ENCODE measurements at regions not wholly inside any gene's neighbourhood (a gene's known extent, or its start where the extent isn't known, plus 50 kb on each side); places are given as distances from the start of the nearest gene placed in this dataset.

- TF ChIP-seq, protein P1, sequence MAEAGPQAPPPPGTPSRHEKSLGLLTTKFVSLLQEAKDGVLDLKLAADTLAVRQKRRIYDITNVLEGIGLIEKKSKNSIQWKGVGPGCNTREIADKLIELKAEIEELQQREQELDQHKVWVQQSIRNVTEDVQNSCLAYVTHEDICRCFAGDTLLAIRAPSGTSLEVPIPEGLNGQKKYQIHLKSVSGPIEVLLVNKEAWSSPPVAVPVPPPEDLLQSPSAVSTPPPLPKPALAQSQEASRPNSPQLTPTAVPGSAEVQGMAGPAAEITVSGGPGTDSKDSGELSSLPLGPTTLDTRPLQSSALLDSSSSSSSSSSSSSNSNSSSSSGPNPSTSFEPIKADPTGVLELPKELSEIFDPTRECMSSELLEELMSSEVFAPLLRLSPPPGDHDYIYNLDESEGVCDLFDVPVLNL (IDR thresholded peaks at IDR 0.05; ENCODE audit: low read depth, low read length), result no peak
Observed at GRCh38 chr10:111545861-111546605, 469.2 kb downstream of the ADRA2A start (continued).

DNA sequence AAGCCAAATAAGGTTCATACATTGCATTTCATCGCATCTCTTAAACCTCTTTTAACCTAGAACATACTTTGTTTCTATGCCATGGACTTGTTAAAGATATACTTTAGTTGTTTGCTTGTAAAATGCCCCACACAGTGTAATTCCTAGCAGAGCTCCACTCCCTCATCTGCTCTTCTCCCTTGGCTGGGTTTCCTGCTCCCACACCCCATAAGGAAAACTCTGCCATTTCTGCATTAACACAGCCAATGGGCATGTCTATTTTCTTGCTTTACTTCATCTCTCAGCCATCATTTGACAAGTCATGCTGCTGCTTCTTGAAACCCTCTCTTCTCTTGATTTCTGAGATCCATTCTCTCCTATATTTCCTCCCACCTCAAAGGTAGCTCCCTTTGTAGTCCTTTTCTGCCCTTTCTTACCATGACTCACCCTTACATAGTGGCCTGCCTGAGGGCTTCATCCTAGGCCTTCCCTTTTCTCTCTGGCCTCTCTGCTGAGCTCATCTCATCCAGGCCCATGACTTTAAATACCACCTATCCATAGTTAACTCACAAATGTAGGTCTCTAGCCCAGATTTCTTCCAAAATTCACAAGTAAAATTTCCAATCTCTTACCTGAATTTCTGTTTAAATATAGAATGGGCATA lies 471.4 kb downstream of the ADRA2A start:
- TF ChIP-seq CBX3 (IDR thresholded peaks at IDR 0.05; ENCODE audit: borderline replicate concordance, low read depth), result no peak
- no peak for TF ChIP-seq RFX5 (IDR thresholded peaks at IDR 0.05; ENCODE audit: low read depth, low read length)
- no peak for TF ChIP-seq RBBP5 (conservative IDR thresholded peaks at IDR 0.05)
- no peak for TF ChIP-seq NRF1 (conservative IDR thresholded peaks at IDR 0.05; ENCODE audit: low read depth, low read length)
- no peak for TF ChIP-seq ZNF274 (IDR thresholded peaks at IDR 0.05; ENCODE audit: insufficient read depth, insufficient read length)
- TF ChIP-seq IRF4 (IDR thresholded peaks at IDR 0.05; ENCODE audit: low read depth, low read length), result no peak
- no peak for TF ChIP-seq CHD1 (IDR thresholded peaks at IDR 0.05; ENCODE audit: low read depth, low read length)
- TF ChIP-seq, protein P2, sequence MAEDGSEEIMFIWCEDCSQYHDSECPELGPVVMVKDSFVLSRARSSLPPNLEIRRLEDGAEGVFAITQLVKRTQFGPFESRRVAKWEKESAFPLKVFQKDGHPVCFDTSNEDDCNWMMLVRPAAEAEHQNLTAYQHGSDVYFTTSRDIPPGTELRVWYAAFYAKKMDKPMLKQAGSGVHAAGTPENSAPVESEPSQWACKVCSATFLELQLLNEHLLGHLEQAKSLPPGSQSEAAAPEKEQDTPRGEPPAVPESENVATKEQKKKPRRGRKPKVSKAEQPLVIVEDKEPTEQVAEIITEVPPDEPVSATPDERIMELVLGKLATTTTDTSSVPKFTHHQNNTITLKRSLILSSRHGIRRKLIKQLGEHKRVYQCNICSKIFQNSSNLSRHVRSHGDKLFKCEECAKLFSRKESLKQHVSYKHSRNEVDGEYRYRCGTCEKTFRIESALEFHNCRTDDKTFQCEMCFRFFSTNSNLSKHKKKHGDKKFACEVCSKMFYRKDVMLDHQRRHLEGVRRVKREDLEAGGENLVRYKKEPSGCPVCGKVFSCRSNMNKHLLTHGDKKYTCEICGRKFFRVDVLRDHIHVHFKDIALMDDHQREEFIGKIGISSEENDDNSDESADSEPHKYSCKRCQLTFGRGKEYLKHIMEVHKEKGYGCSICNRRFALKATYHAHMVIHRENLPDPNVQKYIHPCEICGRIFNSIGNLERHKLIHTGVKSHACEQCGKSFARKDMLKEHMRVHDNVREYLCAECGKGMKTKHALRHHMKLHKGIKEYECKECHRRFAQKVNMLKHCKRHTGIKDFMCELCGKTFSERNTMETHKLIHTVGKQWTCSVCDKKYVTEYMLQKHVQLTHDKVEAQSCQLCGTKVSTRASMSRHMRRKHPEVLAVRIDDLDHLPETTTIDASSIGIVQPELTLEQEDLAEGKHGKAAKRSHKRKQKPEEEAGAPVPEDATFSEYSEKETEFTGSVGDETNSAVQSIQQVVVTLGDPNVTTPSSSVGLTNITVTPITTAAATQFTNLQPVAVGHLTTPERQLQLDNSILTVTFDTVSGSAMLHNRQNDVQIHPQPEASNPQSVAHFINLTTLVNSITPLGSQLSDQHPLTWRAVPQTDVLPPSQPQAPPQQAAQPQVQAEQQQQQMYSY (CRISPR knock-in tag; IDR thresholded peaks at IDR 0.05), result no peak
- no peak for TF ChIP-seq YBX1 (IDR thresholded peaks at IDR 0.05)
- no peak for TF ChIP-seq ZNF207 (IDR thresholded peaks at IDR 0.05; ENCODE audit: borderline replicate concordance)
- TF ChIP-seq CHD4 (IDR thresholded peaks at IDR 0.05), result no peak
- TF ChIP-seq BMI1 (IDR thresholded peaks at IDR 0.05; ENCODE audit: borderline replicate concordance), result no peak
- TF ChIP-seq ZSCAN29 (IDR thresholded peaks at IDR 0.05), result no peak
- no peak for TF ChIP-seq TBL1XR1 (IDR thresholded peaks at IDR 0.05; ENCODE audit: low read depth, low read length)
- SMC1A ChIA-PET (ENCODE audit: uncharacterized antibody, unreplicated experiment), result no interaction called here
- in situ Hi-C loops (cut with MboI), result no loop called here

More for the DNA sequence above, 471.4 kb downstream of the ADRA2A start:
- H3K79me2 ChIP-seq (ENCODE audit: control insufficient read depth, insufficient read depth, low read length), result no peaks in the 10 kb centered on the region
- BruUV-seq (replicated peaks), result no TSS peak
- ChIA-PET CTCF (interaction anchor here (0.8 kb wide), 1 partner anchor 10 kb away, joined by 3 read pairs; no protein-coding TSS in a partner anchor), POLR2A (no interaction called here), RAD21 (ENCODE audit: unreplicated experiment) (no interaction called here)
- intact Hi-C loops (cut with micrococcal nuclease; ENCODE audit: unreplicated experiment), result no loop called here
- H3K4me1 ChIP-seq (ENCODE audit: control insufficient read depth, insufficient read depth, low read length), result no peaks in the 10 kb centered on the region
- H3K36me3 ChIP-seq (ENCODE audit: control insufficient read depth in 2 of 2, insufficient read depth in 2 of 2, low read length in 1 of 2), result no peaks in the 10 kb centered on the region
- DNase-seq (ENCODE audit: low read depth, low spot score) (no peak), ATAC-seq (no peak), FAIRE-seq (no peak)
- no peak overlapping the region for H2AFZ ChIP-seq (ENCODE audit: control insufficient read depth, low read depth, low read length)
- no peak overlapping the region for H3K27ac ChIP-seq (ENCODE audit: control insufficient read depth, insufficient read depth)
- WGBS (ENCODE audit: insufficient coverage, insufficient replicate concordance, low lambda C conversion rate, missing lambda C conversion rate), result 0% methylated on average over 1 of the region's 1 CpG
- H3K27me3 ChIP-seq (replicated peaks in 1 of 2; ENCODE audit: control insufficient read depth in 2 of 2, insufficient read depth in 2 of 2, low read length in 1 of 2), result no peaks in the 10 kb centered on the region
- H4K20me1 ChIP-seq (ENCODE audit: control insufficient read depth, insufficient read depth), result no peaks in the 10 kb centered on the region
- H3K4me2 ChIP-seq (ENCODE audit: control insufficient read depth, insufficient read depth), result no peak overlapping the region
- H3K9me3 ChIP-seq (replicated peaks; ENCODE audit: control insufficient read depth, insufficient read depth, low read length), result no peaks in the 10 kb centered on the region
- no peak overlapping the region for H3K4me3 ChIP-seq
- no peak overlapping the region for H3K9ac ChIP-seq (ENCODE audit: control insufficient read depth, insufficient read depth, low read length)
